Right lobe of liver (tissue), 4 donors: ENCODE measurements at regions not wholly inside any gene's neighbourhood (a gene's known extent, or its start where the extent isn't known, plus 50 kb on each side); places are given as distances from the start of the nearest gene placed in this dataset.

Experiments
- CTCF ChIP-seq, 4 donors: fragments of 200-600 bp in 3 of 4; fragments of 450-650 bp in 1 of 4; IDR thresholded peaks; one replicate each; pipeline versions ENCODE4 v1.5.1 to v1.8.0; 2016 to 2022; ENCODE audit warnings: antibody characterized with exemption in 4 of 4, mild to moderate bottlenecking in 2 of 4
- POLR2A ChIP-seq: fragments of 450-650 bp; IDR thresholded peaks from one replicate; pipeline ENCODE4 v1.6.1; 2017; ENCODE audit warnings: antibody characterized with exemption, mild to moderate bottlenecking
- donor health status: DM: no; HTN: no; CAD: no.
- donor health status: DM: no; HTN: no; CAD: no.
- donor health status: DM: no; HTN: yes; CAD: no.

- TF ChIP-seq CTCF (IDR thresholded peaks at IDR 0.05) (no peak), POLR2A (no peak)
These were observed 204.6 kb upstream of the HEY2 start for GRCh38 chr6:125544819-125545218.
